HG02763 (cell line): ENCODE measurements at regions not wholly inside any gene's neighbourhood (a gene's known extent, or its start where the extent isn't known, plus 50 kb on each side); places are given as distances from the start of the nearest gene placed in this dataset.
"Not testable (repeated sequence)": the region's sequence is repeated elsewhere in the genome, so short reads cannot be mapped to it uniquely, and the experiment has no call there.

Experiments
- ATAC-seq: cut with Tn5 transposase; IDR thresholded peaks from one replicate; pipeline ENCODE4 v1.9.1; 2021; ENCODE audit warnings: mild to moderate bottlenecking, moderate library complexity; ENCODE audit not compliant: unreplicated experiment

GRCh38 chr9:115443890-115444289 is 325.9 kb upstream of the TNC start:
- ATAC-seq: no peak

GRCh38 chr9:115444959-115445358 is 327.0 kb upstream of the TNC start:
- no peak for ATAC-seq

- ATAC-seq: no peak
Observed at GRCh38 chr9:115445655-115446054, 327.7 kb upstream of the TNC start.

- ATAC-seq: no peak
Observed at GRCh38 chr9:115456515-115456914, 338.6 kb upstream of the TNC start.

- no peak for ATAC-seq
Observed at GRCh38 chr9:115461280-115461679, 343.3 kb upstream of the TNC start.

DNA sequence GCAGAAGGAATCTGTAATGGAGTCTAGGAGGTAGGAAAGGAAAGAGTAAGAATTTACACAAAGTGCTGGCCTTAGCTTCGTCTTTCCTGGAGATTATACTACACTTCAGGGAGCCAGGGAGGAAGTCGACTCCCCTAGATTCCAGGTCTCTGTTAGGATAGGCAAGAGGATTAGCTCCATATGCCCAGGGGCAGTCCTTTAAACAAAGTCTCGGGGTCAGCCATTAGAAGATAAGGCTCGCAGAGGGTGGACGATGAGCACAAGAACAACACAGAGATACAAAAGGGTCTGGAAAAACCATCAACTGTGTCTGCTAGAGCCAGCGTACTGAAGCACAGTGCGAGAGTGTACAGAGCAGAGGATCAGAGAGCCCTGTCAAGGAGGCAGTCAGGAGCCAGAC is 344.7 kb upstream of the TNC start:
- no peak for ATAC-seq

- no peak for ATAC-seq
Observed at GRCh38 chr9:115466756-115467155, 348.8 kb upstream of the TNC start.

DNA sequence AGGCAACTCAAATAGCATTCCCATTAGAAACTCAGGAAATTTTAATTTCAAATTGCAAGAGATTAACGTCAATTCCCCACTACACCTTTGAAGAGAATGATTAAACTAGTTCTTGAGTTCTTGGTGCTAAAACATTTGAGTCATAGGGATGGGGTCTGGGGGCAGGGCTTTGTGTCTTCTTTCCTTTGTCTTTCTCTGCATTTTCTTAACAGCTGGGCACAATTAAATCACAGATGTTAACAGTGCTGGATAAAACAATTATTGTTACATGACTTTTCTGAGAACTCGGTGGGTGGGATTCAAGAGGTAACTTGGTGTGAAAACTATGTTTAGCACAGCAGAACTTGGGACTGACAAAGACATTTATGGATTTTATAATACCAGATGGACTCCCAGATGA is 351.9 kb upstream of the TNC start:
- no peak for ATAC-seq

DNA sequence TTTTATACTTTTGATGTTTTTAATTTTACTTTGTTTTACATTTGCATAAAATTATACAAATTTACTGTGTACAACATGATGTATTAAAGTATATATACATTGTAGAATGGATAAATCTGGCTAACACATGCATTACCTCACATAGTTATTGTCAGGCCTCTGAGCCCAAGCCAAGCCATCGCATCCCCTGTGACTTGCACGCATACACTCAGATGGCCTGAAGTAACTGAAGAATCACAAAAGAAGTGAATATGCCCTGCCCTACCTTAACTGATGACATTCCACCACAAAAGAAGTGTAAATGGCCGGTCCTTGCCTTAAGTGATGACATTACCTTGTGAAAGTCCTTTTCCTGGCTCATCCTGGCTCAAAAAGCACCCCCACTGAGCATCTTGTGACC is 355.1 kb upstream of the TNC start:
- not testable (repeated sequence) for ATAC-seq

DNA sequence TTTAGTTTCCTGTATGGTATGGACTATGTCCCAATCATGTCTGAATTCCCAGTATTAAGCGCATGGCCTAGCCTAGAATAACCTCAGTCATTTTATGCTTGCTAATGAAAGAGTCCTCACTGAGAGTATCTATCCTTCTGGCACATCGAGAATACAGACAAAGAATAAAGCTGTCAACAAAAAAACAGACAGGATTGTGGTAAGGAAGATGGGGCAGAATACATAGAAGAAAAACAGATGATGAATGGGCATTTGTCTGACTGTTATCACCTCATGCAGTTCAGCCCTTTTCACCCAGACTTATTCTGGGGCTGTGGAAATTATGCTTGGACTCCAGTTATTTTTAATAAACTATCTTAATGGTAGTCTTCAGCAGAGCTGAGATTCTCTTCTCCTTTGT is 363.8 kb upstream of the TNC start:
- no peak for ATAC-seq

DNA sequence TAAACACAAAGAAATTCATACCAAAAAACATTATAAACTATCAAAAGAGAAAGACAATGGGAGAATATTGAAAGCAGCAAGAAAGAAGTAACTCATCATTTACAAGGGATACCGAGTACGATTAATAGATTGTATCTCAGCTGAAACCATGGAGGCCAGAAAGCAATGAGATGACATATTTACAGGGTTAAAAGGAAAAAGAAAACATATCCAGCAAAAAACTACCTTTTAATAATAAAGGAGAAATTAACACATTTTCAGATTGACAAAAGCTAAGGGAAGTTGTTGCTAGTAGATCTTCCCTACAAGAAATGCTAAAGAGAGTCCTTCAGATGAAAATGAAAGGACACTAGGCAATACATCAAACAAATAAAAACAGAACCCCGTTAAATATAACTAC is 364.8 kb upstream of the TNC start:
- no peak for ATAC-seq

DNA sequence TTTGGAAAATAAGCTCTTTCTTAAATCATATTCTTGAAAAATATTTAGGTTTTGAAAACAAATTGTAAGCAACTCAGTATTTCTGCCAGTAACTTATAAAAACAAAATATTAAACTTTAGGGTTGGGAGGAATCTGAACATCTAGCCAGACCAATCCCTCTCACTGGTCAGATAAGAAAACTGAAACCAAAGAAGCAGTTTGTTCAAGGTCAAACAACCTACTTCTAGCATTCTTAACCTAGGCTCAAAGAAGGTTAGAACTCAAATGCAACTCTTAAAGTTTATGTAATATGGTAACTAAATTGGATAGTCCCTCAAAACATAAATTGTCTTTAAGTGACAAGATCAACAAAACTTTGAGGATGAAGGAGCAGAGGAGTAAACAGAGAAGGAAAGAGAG is 374.9 kb upstream of the TNC start:
- no peak for ATAC-seq

DNA sequence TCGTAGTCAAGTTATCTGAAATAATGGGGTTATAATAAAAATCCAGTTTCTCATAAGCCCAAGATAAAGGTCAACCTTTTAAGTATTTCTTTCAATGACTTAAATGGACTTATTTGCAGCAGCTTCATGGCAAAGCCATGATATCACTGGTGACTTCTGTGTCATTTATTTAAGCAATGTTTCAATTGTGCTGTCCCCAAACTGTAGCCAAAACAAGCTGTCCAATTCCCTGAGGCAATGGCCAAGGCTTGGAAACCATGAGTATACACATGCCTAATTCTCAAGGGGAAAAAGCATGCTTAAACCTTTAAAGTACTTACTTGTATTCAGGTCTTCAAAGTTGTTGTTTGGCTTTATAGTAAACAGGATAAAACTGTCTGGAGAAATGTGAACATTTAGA is 376.4 kb upstream of the TNC start:
- ATAC-seq: no peak

- ATAC-seq: no peak
Observed at GRCh38 chr9:115495052-115495635, 377.2 kb upstream of the TNC start.

DNA sequence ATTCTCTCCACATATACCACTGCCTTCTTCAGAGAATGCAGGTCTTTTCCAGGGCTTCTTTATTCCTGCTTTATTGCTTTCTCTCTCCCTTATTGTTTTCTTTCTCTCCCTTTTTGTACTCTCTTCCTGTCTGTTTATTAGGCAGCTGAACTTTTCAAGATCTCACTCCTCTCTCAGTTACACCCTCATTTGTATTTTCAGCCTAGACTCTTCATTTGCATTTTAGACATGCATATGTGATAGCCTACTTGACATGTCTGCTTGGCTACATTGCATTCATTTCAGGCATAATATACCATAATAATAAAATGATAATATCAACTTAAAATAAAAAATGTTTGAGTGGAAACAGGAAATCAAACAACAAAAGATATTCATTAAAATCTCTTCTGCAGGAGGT is 377.9 kb upstream of the TNC start:
- ATAC-seq: no peak

GRCh38 chr9:115498303-115498702 is 380.3 kb upstream of the TNC start:
- no peak for ATAC-seq

DNA sequence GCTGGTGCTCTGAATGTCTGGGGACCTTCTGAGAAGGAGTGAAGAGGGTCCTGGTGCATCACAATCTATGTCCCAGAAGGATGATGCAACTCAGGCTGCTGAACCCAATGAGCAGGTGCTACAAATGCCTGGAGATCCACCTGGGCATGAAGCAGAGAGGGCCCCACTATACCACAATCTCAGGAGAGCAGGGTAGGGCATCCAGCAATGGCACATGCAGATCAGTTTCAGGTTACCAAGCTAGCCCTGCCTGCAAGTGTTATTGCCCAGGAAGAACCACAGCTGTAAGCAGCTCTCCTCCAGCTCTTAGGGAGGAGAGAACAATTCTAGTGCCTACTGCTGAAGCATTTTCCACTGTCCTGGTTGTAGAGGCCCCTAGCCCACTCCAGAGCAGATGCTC is 389.2 kb upstream of the TNC start:
- ATAC-seq: no peak

GRCh38 chr9:115513148-115513547 is 395.2 kb upstream of the TNC start:
- no peak for ATAC-seq

DNA sequence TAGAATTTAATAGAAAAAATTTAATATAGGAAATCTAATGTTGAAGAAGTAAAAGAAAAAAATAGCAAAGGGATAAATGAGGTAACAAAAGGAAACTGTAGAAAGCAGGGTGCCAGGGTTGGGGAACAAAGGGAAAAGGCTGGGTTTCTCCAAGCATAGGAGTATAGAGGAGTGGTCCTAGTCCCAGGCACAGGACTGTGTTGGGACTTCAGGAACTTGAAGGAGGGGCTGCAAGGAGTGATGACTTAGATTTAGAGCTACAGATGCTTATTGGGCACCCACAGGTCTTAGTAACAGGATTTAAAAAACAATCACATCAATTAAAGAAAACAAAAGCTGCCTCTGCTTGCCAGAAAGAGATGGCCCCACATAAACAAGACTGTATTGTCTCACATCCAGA is 396.5 kb upstream of the TNC start:
- ATAC-seq: no peak

GRCh38 chr9:115517335-115518075 is 399.5 kb upstream of the TNC start:
- no peak for ATAC-seq

- ATAC-seq: no peak
Observed at GRCh38 chr9:115520646-115521045, 402.7 kb upstream of the TNC start.

DNA sequence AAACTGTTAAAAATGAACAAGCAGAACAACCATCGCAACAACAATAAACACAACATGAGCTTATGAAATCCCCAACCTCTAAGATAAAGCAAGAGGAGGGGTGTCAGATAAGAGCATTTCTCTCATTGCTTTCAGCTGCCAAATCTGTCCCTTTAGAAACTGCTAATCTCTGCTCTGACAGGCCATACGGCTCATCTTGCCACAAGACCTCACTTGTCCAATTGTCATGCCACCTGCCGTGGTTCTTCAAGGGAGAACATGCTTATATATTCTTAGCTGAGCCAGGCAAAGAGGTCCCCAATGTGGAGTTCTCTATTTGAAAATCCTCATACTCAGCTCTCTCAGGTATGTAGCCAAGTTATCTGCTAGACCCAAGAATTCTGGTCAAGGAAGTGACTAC is 405.0 kb upstream of the TNC start:
- ATAC-seq: no peak

- no peak for ATAC-seq
Observed at GRCh38 chr9:115524453-115525059, 406.6 kb upstream of the TNC start.
